ENCODE measurements at regions not wholly inside any gene's neighbourhood (a gene's known extent, or its start where the extent isn't known, plus 50 kb on each side); places are given as distances from the start of the nearest gene placed in this dataset.

- no peak for DNase-seq
- Histone ChIP-seq H3K4me3 (no peak overlapping the region), H3K36me3 (no peaks in the 10 kb centered on the region), H3K27me3 (peaks cover 10% of the 10 kb centered on the region), H3K9me3 (no peaks in the 10 kb centered on the region)
Observed at GRCh38 chr3:132925256-132925930, 112.8 kb upstream of the TMEM108 start.

DNA sequence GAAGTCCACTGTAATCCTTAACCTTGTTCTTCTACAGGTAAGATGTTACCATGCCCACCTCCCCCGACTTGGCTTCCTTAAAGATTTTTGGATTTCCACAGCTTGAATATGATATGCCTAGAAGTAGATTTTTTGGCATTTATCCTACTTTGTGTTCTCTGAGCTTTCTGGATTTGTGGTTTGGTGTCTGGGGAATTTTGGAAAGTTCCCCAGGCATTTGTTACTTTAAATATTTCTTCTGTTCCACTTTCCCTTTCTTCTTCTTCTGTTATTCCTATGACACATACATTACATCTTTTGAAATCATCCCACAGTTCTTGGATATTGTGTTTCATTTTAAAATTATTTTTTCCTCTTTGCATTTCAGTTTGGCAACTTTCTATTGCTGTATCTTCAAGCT lies 122.1 kb upstream of the TMEM108 start:
- H3K36me3 ChIP-seq = no peaks in the 10 kb centered on the region
- no peaks in the 10 kb centered on the region for H3K9me3 ChIP-seq
- DNase-seq = no peak
- H3K4me3 ChIP-seq = no peak overlapping the region
- peaks cover 2% of the 10 kb centered on the region; the same call in 1 of the 2 replicates for H3K27me3 ChIP-seq

GRCh38 chr3:132912416-132912753 lies 125.8 kb upstream of the TMEM108 start:
- H3K9me3 ChIP-seq = no peaks in the 10 kb centered on the region
- DNase-seq = no peak
- H3K36me3 ChIP-seq = no peaks in the 10 kb centered on the region
- peaks cover 2% of the 10 kb centered on the region; the same call in 1 of the 2 replicates for H3K27me3 ChIP-seq
- H3K4me3 ChIP-seq = no peak overlapping the region

DNA sequence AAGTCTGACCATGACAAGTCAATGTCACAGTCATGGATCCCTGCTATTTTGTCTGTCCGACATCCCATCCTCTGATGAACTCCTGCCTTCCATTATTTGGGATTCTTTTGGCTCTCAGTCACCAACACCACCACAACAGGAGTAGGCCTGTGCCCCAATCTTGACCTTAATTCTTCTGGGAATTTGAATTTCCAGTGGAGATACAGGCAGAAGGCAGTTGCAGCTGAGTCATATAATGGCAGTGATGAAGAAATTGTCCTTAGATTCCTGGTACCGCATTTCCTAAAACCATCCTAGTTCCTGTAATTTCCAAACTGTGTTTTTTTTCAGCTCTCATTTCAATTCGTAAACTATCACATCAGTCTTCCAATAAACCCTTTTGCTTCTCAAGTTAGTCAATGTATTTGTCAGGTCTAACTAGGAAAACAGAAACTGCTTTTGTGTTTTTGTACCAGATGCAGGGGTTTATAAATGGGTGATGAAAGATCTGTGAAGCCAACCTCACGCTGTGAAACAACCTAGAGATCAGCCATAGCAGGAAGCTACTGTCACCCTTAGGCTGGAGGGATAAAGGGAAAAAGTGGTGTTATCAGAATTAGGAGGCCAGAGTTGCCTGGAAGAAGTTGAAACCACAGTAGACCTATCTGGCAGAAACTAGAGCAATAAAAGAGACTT lies 126.3 kb upstream of the TMEM108 start:
- Histone ChIP-seq H3K4me3 (no peak overlapping the region), H3K27me3 (peaks cover under 1% of the 10 kb centered on the region; the same call in 1 of the 2 replicates), H3K9me3 (no peaks in the 10 kb centered on the region), H3K36me3 (no peaks in the 10 kb centered on the region)
- DNase-seq = no peak

DNA sequence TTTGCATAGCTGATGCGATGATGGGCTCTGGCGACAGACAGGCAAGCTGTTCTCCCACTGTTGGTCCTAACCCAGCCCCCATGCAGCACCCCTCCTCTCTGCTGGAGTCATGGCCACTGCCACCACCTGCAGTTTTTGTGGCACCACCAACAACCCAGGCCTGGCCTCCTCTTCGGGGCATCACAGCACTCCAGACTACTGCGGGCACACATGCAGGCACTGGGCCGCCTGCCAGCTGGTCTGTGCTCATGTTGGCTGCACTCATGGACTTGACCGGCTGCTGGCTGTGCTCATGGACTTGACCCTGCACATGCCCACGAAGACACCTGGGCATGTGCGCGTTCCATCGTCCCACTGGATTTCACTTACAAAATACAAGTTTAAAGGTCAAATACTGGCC lies 130.9 kb upstream of the TMEM108 start:
- no peak for DNase-seq
- Histone ChIP-seq H3K4me3 (no peak overlapping the region), H3K9me3 (no peaks in the 10 kb centered on the region), H3K27me3 (no peaks in the 10 kb centered on the region), H3K36me3 (no peaks in the 10 kb centered on the region)

- no peak for DNase-seq
- no peaks in the 10 kb centered on the region for H3K9me3 ChIP-seq
- no peak overlapping the region for H3K4me3 ChIP-seq
- H3K36me3 ChIP-seq = no peaks in the 10 kb centered on the region
- no peaks in the 10 kb centered on the region for H3K27me3 ChIP-seq
Observed at GRCh38 chr3:132900481-132900880, 137.7 kb upstream of the TMEM108 start.

DNA sequence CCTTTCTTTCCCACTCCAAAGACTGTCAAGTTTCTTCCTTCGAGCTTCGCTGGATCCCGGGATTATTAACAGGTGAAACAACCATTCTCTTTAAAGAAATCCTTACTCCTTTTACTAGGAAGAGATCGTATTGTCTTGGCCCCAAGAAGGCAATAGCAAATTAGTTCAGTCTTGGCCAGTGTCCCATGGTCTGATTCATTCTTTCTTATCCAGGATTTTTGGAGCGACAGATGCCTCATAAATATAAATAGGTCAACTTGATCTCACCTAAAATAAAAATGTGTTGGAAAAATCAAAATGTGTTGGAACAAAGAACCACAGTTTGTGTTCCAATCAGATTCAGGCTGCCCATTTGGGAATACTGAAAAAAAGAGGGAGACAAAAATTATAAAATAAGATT lies 140.1 kb upstream of the TMEM108 start:
- Histone ChIP-seq H3K27me3 (no peaks in the 10 kb centered on the region), H3K36me3 (no peaks in the 10 kb centered on the region), H3K4me3 (no peak overlapping the region), H3K9me3 (no peaks in the 10 kb centered on the region)
- DNase-seq = no peak

DNA sequence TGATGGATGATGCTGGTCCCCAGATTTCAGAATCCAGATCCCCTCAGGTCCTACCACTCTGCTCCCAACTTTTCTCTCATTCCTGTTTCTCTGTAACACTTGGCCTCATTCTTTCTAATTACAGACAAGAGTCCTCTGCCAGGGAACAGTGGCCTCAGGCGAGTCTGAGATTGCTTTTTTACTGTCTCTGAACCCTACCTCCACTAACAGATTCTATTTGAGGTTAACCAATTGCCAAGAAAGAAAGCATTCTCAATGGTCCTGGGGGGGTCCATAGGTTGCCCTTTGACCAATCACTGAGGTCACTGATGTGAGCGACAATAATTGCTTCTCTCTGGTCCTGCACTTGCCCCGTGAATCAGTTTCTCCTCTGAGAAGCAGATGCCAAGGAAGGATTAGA lies 145.2 kb upstream of the TMEM108 start:
- Histone ChIP-seq H3K36me3 (no peaks in the 10 kb centered on the region), H3K4me3 (no peak overlapping the region), H3K27me3 (no peaks in the 10 kb centered on the region), H3K9me3 (no peaks in the 10 kb centered on the region)
- no peak for DNase-seq

DNA sequence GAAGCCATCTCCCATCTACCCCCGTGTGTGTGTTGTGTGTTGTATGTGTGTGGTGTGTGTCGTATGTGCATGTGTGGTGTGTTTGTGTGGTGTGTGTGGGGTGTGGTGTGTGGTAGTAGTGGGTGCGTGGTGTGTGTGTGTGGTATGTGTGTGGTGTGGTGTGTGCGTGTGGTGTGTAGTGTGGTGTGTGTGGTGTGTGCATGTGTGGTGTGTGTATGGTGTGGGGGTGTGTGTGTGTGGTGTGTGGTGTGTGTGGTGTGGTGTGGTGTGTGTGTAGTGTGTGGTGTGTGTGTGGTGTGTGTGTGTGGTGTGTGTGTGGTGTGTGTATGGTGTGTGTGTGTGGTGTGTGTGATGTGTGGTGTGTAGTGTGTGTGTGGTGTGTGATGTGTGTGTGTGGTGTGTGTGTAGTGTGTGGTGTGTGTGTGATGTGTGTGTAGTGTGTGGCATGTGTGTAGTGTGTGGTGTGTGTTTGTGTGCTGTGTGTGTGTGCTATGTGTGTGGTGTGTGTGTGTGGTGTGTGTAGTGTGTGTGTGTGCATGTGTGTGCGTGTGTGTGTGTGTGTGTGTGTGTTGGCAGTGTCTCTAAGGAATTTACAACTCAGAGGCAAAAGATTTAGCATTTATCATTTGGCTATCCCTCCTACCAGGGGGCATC lies 156.3 kb upstream of the TMEM108 start:
- no peaks in the 10 kb centered on the region for H3K9me3 ChIP-seq
- no peaks in the 10 kb centered on the region for H3K36me3 ChIP-seq
- no peak overlapping the region for H3K4me3 ChIP-seq
- no peak for DNase-seq
- no peaks in the 10 kb centered on the region; the same call in 1 of the 2 replicates for H3K27me3 ChIP-seq

GRCh38 chr3:132880986-132881385 lies 157.2 kb upstream of the TMEM108 start:
- DNase-seq = no peak

DNA sequence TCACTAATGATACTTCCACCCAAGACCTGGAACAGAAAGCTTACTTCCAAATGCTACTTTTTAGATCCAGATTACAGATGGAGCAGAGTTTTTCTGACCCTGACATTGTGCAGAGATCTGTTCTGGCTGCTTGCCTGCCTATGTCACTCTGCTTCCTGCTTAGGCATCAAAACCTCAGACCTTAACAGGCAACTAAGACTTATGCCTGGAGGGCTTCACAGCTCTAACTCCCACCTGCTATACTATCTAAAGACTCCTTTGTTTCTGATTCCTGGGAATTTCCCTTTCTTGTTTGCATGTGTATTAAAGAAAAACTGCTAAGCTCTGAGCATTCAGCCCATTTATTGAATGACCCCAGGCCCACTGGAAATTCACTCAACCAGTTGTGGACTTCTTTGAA lies 157.4 kb upstream of the NPHP3 start:
- no peak for DNase-seq
- Histone ChIP-seq H3K4me3 (no peak overlapping the region), H3K27me3 (peaks cover 5% of the 10 kb centered on the region), H3K36me3 (no peaks in the 10 kb centered on the region), H3K9me3 (no peaks in the 10 kb centered on the region)

More at GRCh38 chr3:132880986-132881385, 157.2 kb upstream of the TMEM108 start:
- Histone ChIP-seq H3K36me3 (no peaks in the 10 kb centered on the region), H3K4me3 (no peak overlapping the region), H3K9me3 (no peaks in the 10 kb centered on the region), H3K27me3 (no peaks in the 10 kb centered on the region; the same call in 1 of the 2 replicates)

- peaks cover 22% of the 10 kb centered on the region for H3K27me3 ChIP-seq
- no peak for DNase-seq
- no peaks in the 10 kb centered on the region for H3K36me3 ChIP-seq
- H3K9me3 ChIP-seq = no peaks in the 10 kb centered on the region
- H3K4me3 ChIP-seq = no peak overlapping the region
Observed at GRCh38 chr3:132874701-132875100, 152.5 kb upstream of the NPHP3 start.

DNA sequence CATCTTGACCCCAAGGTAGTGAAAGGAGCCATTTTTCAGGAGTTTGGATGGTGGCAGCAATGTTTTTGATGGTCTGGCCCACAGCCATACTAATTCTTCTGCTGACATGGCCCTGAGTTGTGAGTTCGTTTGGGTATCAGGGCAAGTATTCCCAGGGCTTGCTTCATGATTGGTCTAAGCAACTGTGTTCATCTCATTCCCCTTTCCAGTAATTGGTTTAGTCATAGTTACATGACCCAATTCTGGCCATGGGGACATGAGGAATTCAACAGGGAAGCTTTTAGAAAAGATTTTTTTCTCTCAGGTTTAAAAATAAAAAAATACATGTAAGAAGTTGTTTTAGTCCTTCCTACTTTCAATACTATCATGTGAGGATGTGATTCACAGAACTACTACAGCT lies 150.5 kb upstream of the NPHP3 start:
- no peak overlapping the region for H3K4me3 ChIP-seq
- no peak for DNase-seq
- H3K9me3 ChIP-seq = no peaks in the 10 kb centered on the region
- H3K27me3 ChIP-seq = peaks cover 22% of the 10 kb centered on the region
- no peaks in the 10 kb centered on the region for H3K36me3 ChIP-seq

GRCh38 chr3:132871956-132872355 lies 149.7 kb upstream of the NPHP3 start:
- no peak for DNase-seq
- Histone ChIP-seq H3K4me3 (no peak overlapping the region), H3K36me3 (no peaks in the 10 kb centered on the region), H3K9me3 (no peaks in the 10 kb centered on the region), H3K27me3 (peaks cover 22% of the 10 kb centered on the region)

- Histone ChIP-seq H3K36me3 (no peaks in the 10 kb centered on the region), H3K4me3 (no peak overlapping the region)
Observed at GRCh38 chr3:132870541-132870940, 148.3 kb upstream of the NPHP3 start.

DNA sequence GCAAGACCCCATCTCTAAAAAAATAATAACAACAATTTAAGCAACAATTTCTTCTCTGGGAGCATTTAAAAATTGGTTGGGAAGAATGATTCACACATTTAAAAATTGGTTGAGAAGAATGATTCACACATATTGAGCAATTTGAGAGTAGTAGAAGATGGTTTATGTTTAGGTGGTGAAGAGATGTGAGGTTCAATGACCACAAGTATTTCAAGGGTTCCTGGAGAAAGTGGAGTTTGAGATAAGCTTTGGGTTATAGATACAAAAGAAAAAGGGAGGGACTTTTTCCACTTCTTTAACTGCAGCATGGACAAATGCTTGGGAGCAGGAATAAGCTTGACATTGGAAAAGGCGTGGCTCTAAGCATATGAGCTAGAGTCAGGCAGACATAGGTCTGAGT lies 145.7 kb upstream of the NPHP3 start:
- Histone ChIP-seq H3K36me3 (no peaks in the 10 kb centered on the region), H3K4me3 (no peak overlapping the region), H3K9me3 (no peaks in the 10 kb centered on the region), H3K27me3 (peaks cover 9% of the 10 kb centered on the region; the same call in 1 of the 2 replicates)
- no peak for DNase-seq

More at GRCh38 chr3:132870541-132870940, 148.3 kb upstream of the NPHP3 start:
- Histone ChIP-seq H3K9me3 (no peaks in the 10 kb centered on the region), H3K27me3 (peaks cover 22% of the 10 kb centered on the region)
- DNase-seq = no peak

- Histone ChIP-seq H3K4me3 (no peak overlapping the region), H3K9me3 (no peaks in the 10 kb centered on the region), H3K36me3 (no peaks in the 10 kb centered on the region), H3K27me3 (peaks cover 9% of the 10 kb centered on the region; the same call in 1 of the 2 replicates)
- no peak for DNase-seq
Observed at GRCh38 chr3:132867526-132867925, 145.3 kb upstream of the NPHP3 start.

DNA sequence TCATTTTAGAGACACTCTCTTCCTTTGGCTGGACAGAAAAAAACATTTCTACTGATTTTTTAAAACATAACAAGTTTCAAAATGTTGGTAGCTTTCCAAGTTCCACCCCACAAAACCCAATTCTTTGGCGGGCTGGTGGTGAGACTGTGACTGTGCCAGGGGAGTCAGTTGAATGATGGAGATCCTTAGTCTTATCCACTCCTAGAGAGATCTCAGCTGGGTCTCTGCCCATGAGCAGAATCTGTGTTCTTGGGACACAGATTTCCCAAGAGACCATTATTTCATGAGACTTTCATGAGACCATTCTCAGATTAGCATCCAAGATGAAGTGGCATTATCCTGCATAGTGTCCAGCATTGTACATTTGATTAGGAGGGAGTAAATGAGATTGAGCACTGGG lies 135.1 kb upstream of the NPHP3 start:
- H3K9me3 ChIP-seq = no peaks in the 10 kb centered on the region
- no peak for DNase-seq
- no peak overlapping the region for H3K4me3 ChIP-seq
- H3K36me3 ChIP-seq = no peaks in the 10 kb centered on the region
- H3K27me3 ChIP-seq = peaks cover 6% of the 10 kb centered on the region; the same call in 1 of the 2 replicates
